ENCODE measurements at regions not wholly inside any gene's neighbourhood (a gene's known extent, or its start where the extent isn't known, plus 50 kb on each side); places are given as distances from the start of the nearest gene placed in this dataset.

GRCh38 chr20:22940350-22940749 is 94.8 kb upstream of the SSTR4 start:
- no peak for DNase-seq
- Histone ChIP-seq H3K36me3 (no peaks in the 10 kb centered on the region), H3K27me3 (no peaks in the 10 kb centered on the region), H3K4me1 (no peaks in the 10 kb centered on the region), H3K9me3 (no peaks in the 10 kb centered on the region), H3K4me3 (ENCODE audit: low read depth, low read length) (no peak overlapping the region)
- TF ChIP-seq, protein P1, sequence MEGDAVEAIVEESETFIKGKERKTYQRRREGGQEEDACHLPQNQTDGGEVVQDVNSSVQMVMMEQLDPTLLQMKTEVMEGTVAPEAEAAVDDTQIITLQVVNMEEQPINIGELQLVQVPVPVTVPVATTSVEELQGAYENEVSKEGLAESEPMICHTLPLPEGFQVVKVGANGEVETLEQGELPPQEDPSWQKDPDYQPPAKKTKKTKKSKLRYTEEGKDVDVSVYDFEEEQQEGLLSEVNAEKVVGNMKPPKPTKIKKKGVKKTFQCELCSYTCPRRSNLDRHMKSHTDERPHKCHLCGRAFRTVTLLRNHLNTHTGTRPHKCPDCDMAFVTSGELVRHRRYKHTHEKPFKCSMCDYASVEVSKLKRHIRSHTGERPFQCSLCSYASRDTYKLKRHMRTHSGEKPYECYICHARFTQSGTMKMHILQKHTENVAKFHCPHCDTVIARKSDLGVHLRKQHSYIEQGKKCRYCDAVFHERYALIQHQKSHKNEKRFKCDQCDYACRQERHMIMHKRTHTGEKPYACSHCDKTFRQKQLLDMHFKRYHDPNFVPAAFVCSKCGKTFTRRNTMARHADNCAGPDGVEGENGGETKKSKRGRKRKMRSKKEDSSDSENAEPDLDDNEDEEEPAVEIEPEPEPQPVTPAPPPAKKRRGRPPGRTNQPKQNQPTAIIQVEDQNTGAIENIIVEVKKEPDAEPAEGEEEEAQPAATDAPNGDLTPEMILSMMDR (IDR thresholded peaks at IDR 0.05; ENCODE audit: low read depth, low read length) = no peak

GRCh38 chr20:22941550-22941949 is 93.6 kb upstream of the SSTR4 start:
- Histone ChIP-seq H3K36me3 (no peaks in the 10 kb centered on the region), H3K4me3 (ENCODE audit: low read depth, low read length) (no peak overlapping the region), H3K9me3 (no peaks in the 10 kb centered on the region), H3K4me1 (no peaks in the 10 kb centered on the region), H3K27me3 (no peaks in the 10 kb centered on the region)
- TF ChIP-seq, protein P1 (IDR thresholded peaks at IDR 0.05; ENCODE audit: low read depth, low read length) = no peak
- DNase-seq = no peak

GRCh38 chr20:22942742-22943141 is 92.4 kb upstream of the SSTR4 start:
- no peaks in the 10 kb centered on the region for H3K36me3 ChIP-seq
- no peaks in the 10 kb centered on the region for H3K9me3 ChIP-seq
- H3K4me3 ChIP-seq (ENCODE audit: low read depth, low read length) = no peak overlapping the region
- TF ChIP-seq, protein P1 (IDR thresholded peaks at IDR 0.05; ENCODE audit: low read depth, low read length) = no peak
- no peaks in the 10 kb centered on the region for H3K27me3 ChIP-seq
- no peaks in the 10 kb centered on the region for H3K4me1 ChIP-seq
- DNase-seq = no peak

DNA sequence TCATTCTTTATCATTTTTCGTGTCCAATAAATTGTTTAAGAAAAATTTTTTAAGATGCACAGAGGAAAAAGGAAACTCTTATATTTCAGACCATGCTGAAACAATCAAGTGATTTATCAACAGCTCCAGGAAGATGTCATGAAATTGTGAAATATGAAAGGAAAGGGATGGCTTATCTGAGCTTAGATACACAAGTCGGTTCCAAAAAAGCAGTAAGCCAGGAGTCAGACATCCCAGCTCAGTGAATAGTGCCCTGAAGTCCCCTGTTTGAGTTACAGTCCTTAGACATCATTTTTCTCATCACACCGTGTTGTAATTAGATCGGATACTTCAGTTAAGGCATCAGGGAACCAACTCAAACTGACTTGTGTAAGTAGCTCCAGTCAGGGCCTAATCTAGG is 91.0 kb upstream of the SSTR4 start:
- no peaks in the 10 kb centered on the region for H3K4me1 ChIP-seq
- H3K36me3 ChIP-seq = no peaks in the 10 kb centered on the region
- H3K9me3 ChIP-seq = no peaks in the 10 kb centered on the region
- no peak overlapping the region for H3K4me3 ChIP-seq (ENCODE audit: low read depth, low read length)
- TF ChIP-seq, protein P1 (IDR thresholded peaks at IDR 0.05; ENCODE audit: low read depth, low read length) = no peak
- no peak for DNase-seq
- no peaks in the 10 kb centered on the region for H3K27me3 ChIP-seq

- no peaks in the 10 kb centered on the region for H3K36me3 ChIP-seq
- TF ChIP-seq, protein P1 (IDR thresholded peaks at IDR 0.05; ENCODE audit: low read depth, low read length) = no peak
- H3K9me3 ChIP-seq = no peaks in the 10 kb centered on the region
- H3K27me3 ChIP-seq = no peaks in the 10 kb centered on the region
- no peak for DNase-seq
- H3K4me3 ChIP-seq (ENCODE audit: low read depth, low read length) = no peak overlapping the region
- H3K4me1 ChIP-seq = no peaks in the 10 kb centered on the region
Measured at GRCh38 chr20:22944936-22945335, 90.2 kb upstream of the SSTR4 start.

DNA sequence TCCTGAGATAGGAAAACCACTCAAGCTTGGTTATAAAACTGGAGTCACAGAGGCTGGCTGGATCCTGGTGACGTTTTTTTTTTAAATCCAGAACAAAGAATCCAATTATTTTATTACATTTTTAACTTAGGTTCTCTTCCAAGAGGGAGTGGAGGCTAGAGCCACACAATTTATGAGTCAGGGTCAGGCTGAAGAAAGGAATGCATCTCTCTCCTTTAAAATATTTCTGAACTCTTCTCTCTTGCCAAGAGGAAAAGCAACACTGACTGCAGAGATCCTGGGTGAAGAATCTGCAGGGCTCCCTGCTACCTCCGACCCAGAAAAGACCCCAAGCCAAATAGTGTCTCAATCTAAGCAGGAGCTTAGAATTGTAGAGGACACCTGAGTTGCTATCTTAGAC is 88.5 kb upstream of the SSTR4 start:
- H3K9me3 ChIP-seq = no peaks in the 10 kb centered on the region
- H3K4me3 ChIP-seq (ENCODE audit: low read depth, low read length) = no peak overlapping the region
- no peaks in the 10 kb centered on the region for H3K36me3 ChIP-seq
- no peaks in the 10 kb centered on the region for H3K4me1 ChIP-seq
- no peak for DNase-seq
- no peaks in the 10 kb centered on the region for H3K27me3 ChIP-seq
- TF ChIP-seq, protein P1 (IDR thresholded peaks at IDR 0.05; ENCODE audit: low read depth, low read length) = no peak
